Stimulated activated CD8-positive, alpha-beta memory T cell treated with anti-CD3 and anti-CD28 coated beads, Interleukin-12 subunit alpha, Interleukin-12 subunit beta, amount 100 ng/mL, for 4 hours (primary cell): ENCODE measurements at regions not wholly inside any gene's neighbourhood (a gene's known extent, or its start where the extent isn't known, plus 50 kb on each side); places are given as distances from the start of the nearest gene placed in this dataset.
"Not testable (repeated sequence)": the region's sequence is repeated elsewhere in the genome, so short reads cannot be mapped to it uniquely, and the experiment has no call there.

Source experiments
- DNase-seq: peaks from one replicate; pipeline ENCODE4 v3.0.0-alpha.2; 2020; ENCODE audit warnings: low read depth

DNA sequence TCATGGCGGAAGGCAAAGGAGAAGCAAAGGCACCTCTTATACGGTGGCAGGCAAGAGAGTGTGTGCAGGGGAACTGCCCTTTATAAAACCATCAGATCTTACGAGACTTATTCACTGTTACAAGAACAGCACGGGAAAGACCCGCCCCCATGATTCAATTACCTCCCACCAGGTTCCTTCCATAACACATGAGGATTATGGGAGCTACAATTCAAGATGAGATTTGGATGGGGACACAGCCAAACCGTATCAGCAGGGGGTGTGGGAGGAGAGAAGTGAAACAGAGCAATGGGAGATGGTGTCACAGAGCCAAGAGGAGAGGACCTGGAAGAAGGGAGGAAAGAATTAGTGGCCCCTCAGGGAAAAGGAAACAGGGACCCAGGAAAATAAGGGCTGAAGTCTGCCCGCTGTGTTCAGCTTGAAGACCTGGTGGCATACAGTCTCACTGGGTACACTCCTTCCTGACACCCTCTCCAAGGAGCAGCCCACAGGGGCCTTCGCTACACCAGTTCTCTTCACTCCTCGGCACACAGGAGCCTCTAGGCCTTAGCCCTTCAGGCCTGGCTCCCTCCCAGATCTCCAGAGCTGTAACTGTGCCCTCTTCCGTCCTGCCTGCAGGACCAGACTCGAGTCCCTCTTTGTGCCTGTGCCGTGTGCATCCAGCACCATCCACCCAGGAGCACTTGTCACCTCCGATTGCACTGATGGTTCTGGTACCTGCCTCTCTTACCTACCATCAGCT lies 262.1 kb downstream of the EIPR1 start:
- no peak for DNase-seq

DNA sequence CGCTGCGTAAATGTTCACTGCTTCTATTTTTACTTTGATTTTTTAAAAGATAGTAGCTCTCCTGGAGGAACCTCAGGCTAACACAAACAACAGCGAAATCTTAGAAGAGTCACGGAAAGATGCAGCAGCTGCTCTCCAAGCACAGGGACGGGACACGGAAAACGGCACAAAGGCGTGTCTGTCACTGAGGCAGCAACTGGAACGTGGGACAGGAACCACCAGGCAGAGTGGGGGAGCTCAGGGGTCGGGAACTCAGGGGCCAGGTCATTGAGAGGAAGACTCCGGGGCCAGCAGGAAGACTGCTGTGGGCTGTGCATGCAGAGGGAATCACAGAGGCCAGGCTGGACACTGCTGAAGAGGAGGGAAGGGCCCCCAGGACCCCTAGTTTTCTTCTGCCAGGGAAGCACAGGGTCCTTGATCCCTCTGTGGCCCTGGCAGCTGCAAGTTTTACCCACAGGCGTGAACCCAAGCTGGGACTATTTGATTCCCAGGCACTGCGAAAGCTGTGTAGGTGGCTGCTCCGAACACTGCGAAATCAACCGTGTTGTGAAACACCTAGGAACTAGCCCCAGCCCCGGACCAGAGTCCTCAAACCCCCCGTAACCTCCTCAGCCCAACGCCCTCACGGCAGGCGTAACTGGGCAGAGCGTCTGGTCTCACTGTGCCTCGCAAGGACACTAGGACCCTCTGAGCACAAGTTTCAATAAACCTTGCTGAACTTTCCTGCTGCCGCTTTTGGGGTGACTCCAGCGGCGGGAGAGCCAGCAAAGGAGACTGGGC lies 263.0 kb downstream of the EIPR1 start:
- DNase-seq: no peak

DNA sequence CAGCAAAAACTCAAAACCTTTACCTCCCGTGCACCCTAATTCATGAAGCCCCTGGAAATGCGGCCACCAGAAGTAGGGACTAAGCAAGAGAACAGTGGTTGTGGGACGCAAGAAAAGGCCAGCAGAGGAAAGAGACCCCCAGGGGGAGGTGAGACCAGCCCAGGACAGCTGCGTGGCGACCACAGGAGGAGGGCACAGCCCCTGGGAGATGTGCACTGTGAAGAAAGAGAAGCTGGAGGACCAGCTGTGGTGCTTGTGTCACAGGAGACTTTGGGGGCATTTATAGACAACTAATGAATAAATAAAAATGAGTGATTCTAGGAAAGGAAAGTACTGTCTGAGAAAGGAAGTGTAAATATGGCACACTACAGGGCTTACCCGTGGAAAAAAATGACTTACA lies 263.8 kb downstream of the EIPR1 start:
- no peak for DNase-seq

DNA sequence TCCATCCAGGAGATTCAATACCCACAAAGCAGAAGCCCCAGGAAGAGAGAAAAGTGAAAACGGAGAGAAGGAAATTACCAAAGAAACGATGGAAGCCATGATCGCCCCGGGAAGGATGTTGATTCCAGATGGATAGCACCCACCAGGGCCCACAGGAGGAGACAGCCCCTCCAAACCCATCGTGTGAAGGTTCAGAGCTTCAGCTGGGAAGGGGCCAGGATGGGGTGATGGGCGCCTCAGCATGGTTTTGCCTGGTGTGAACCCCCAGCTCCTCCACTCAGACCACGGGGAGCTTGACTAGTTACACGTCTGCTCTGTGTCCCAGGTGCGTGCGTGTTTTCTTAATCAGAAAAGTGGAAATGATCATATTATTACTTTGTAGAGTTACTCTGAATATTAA lies 264.5 kb downstream of the EIPR1 start:
- DNase-seq: no peak

DNA sequence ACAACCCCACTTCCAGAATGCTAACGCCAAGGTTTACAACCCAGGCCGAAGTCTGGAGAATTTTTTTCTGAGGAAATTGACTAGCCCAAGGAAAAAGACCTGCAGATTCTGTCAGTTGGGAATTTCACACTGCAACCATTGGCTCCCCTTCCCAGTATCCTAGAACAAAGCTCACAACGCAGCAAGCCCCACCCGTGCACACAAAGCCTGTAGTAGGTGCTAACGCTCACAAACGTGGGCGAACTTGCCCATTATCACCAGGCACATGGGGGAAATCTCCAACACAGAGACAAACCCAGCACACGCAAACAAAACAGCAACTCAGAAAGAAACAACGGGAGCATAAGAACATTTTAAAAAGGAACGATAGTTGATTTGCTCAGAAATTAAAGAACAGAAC lies 265.1 kb downstream of the EIPR1 start:
- DNase-seq: no peak

DNA sequence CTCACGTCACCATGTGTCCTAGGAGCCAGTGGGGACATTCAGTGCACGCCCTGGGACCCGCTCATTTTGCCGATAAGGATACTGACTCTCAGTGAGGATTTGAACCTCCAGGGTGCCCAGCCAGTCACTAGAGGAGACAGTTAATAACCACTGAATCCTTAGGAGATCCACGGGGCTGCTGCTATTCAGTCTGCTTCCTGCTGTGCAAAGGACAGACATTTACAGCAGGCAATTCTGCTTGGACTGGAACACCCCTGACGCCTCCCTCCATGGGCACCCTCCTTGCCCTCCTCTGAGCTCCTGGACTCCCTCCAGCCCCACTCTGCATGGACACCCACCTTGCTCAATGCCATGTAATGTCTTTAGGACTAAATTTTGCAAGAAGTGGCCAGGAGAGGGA lies 265.5 kb downstream of the EIPR1 start:
- DNase-seq: no peak

DNA sequence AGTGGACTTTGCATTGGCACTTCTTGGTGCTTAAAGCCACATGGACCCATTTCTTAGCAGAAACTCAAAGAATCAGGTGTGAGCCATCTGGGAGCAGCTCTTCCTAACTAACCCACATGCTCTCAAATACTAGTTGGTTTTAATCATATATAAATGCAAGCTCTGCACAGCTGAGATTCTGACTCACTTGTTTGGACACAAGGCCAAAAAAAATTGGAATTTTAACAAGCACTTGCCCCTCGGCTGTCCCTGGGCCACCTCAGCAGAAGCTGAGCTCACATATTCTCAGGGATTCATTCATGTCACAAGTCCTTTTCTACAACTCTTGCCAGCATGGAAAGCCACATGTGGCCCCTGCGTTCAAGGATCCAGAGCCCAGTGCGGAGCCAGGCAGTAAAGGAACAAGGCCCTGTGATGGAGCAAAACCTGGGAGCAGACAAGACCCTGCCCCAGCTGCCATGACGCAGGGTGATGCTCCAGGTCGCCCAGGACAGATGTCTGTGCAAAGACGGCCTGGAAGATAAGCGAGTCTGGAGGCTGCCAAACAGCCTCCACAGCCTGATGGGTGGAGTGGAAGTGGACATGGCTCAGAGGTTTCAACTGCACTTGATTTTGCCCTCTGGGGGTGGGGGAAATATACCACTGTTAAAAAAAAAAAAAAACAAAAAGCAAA lies 266.5 kb downstream of the EIPR1 start:
- no peak for DNase-seq

DNA sequence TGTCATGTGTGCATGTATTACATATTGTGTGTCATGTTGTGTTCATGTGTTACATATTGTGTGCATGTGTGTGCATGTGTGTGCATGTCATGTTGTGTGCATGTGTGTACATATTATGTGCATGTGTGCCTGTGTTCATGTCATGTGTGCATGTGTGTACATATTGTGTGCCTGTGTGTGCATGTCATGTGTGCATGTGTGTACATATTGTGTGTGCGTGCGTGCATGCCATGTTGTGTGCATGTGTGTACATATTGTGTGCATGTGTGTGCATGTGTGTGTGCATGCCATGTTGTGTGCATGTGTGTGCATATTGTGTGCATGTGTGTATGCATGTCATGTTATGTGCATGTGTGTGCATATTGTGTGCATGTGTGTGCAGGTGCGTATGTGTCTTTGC lies 267.1 kb downstream of the EIPR1 start:
- DNase-seq: no peak

DNA sequence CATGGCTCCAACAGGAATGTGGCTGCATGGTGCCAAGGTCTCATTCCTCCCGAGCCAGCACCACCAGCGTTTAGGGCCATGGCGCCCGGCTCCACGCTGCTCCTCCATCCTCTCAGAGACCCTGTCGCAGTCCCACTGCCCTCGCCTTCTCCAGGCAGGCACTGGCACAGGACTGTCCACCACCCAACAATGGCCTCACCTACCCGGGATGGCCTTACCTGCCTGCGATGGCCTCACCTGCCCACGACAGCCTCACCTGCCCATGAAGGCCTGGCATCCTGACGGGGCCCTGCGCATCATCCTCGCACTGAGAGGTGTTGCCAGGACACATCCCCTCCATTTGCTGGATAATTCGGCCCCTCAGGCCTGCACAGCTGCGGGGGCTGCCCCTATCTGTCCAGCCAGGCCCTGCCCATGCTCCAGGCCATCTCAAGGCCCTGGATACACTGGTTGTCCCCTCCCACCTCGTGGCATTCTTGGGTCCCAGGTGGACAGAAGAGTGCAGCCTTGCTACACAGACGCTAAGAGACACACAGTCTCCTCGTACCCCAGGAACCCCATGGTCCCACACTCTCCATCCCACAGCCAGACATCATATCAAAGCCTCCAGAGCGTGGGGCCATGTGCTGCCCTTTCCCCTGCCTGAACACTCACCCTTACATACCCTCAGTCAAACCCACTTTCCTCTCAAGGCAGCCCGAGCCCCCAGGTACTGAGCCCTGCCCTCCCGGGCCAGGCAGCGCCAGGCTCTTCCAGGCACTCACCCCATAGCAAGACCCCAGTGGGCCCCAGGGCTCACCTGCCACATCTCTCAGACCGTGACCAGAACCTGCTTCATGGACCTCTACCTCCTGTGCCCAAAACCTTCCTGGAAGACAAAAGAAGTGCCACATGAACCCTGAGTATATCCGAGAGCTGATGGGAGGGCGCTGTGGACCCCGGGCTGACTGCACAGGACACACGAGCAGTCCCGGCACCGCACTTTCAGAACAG lies 268.6 kb downstream of the EIPR1 start:
- no peak for DNase-seq

DNA sequence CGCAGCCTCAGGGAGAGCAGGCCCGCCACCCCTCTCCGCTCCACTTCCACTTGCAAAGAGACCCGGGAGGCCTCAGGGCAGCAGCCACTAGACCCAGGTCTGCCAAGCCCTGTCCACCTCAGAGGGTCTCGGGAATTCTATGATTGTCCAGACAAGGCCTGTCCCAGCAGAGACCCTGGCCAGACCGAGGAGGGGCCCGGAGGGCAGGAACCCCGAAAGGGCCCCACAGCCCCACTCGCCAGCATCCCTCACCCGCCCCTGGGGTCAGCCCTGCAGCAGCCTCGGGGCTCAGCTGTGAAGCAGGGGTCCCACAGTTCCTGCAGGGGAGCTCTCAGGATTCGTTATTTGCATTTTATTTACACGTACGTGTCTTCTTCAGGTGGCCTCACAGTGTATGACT lies 269.5 kb downstream of the EIPR1 start:
- no peak for DNase-seq

DNA sequence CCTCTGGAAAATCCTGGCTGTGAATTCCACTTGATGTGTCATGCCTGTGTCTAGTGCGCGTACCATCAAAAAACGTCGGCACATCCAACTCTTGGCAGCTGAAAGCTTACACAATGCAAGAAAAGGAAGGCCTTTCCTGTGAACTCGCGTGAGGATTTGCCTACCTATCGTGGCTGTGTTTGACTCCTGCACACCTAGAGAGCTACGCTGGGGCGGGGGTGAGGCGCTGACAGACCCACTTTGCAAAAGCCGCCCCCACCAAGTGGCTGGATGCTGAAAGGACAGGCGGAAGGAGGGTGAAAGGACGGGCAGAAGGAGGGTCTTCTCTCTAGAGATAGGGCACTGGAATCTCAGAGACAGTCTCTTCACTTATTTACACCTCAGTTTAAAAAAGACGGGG lies 270.1 kb downstream of the EIPR1 start:
- DNase-seq: no peak

DNA sequence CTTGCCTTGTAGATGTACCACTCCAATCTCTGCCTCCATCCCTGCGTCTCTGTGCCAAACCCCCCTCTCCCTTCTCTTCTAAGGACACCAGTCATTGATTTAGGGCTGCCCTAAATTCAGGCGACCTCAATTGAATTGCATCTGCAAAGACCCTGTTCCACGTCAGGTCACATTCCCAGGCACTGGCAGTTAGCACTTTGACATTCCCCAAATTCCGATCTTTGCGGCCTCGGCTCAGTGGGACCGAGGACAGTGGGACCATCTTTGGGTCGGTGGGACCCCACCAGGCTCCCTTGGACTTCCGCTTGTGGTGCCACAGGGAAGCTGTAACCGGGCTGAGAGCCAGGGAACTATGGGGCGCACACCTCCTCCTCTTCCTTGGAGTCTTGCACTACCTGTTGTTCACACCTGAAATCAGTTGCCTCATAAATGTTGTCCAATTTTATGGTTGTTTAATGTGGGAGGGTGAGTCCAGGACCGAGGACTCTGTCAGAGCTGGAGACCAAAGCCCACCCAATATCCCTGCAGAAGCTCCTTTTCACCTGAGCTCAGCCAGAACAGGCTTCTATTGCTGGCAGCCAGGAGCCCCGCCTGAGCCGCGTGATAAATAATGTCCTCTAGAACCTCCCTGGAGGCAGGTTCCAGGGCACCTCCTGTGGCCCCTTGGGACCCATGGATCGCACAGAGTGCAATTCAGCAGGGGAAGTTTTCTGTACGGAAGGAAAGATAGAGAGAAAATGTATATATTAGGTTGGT lies 271.6 kb downstream of the EIPR1 start:
- DNase-seq: no peak

DNA sequence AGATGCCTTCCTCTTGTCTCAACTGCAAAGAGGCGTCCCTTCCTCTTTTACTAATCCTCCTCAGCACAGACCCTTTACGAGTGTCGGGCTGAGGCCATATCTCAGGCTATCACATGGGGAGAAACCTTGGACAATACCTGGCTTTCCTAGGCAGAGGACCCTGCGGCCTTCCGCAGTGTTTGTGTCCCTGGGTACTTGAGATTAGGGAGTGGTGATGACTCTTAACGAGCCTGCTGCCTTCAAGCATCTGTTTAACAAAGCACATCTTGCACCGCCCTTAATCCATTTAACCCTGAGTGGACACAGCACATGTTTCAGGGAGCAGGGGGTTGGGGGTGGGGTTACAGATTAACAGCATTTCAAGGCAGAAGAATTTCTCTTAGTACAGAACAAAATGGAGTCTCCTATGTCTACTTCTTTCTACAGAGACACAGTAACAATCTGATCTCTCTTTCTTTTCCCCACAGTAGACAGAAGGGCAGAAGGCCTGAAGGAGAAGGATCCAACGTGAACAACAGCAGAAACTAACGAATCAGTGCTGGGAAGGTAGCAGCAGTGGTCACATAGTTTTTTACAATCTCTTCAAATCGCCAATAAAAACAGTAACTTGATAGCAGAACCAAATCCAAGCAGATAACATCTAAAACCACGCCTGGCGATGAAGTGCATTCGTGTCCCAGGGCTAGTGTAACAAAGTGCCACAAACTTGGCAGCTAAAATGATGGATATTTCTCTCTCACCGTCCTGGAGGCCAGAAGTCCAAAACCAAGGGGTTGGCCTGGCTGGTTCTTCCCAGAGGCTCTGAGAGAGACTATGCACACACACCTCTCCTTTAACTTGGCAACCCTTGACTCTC lies 272.4 kb downstream of the EIPR1 start:
- not testable (repeated sequence) for DNase-seq

DNA sequence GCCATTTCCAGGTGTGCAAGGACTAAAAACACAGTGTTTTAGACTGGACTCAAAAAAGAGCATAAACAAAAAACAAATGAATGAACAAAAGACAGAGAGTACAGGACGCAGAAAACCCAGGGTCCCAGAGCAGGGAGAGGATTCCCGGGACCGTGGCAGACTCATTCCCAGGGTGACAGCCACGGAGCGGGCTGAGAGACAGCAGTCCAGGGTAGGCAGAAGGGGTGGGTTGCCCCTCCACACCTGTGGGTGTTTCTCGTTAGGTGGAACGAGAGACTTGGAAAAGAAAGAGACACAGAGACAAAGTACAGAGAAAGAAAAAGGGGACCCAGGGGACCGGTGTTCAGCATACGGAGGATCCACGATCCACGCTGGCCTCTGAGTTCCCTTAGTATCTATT lies 273.4 kb downstream of the EIPR1 start:
- DNase-seq: no peak

DNA sequence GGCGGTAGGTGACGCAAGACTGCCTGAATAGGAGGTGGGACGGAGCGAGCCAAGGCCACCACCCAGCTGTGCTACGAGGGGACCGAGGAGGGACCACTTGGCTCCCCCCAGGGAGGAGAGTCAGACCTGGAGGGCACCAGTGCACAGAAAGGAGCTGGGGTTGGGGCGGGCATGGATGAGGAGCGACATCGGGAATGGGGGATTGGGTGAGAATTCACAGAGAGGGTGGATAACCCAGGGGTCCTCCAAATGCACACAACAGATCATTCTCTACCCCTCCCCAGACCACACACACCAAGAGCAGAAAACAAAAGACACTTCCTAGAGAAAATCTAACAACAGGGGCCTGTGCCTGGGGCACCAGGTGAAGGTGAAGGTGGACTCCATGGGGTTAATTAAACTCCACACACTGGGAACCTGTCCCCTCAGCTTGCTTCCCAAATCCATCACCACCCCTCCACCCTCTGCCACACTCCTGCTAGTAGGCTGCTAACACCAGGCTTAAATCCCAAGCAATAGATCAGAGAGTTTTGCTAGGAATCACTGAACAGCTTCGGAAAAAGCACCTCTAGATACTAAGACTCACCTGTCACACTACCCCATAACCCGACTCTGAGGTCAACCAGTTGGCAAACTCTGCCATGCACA lies 274.6 kb downstream of the EIPR1 start:
- no peak for DNase-seq

DNA sequence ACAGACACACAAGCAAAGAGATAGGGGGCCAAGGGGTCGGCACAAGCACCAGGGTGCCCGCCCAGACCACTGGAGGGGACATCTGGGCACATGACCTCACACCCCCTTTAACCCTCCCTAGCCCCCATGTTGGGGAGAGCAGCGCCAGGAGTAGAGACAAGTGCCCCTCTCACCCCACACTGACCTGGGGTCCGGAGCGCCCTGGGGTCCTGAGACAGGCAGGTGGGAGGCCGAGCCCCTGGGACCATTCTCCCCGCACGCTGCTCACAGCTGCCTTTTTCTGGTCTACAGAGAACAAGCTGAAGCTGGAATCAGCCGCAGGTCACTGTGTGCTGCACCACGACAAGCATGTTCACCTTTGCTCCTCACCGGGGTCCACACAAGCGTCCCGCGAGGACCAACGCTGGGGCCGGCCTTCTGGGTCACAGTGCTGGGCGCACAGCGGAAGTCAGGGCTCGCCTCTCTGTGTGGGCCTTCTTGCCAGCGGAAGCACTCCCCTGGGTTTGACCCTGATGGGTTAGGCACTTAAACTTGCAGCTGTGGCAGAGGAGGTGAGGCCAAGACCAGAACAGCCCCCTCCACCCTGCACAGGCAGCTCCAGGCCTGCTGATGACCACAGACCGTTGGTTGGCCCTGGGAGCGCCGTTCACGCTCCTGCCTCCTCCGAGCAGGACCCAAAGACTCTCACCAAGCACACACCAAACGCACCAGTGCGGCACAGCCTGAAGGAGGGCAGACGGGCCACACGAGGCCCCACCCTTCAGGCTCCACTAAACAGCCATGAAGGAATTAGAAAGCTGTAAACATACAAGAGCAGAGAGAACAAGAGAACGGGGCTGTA lies 275.3 kb downstream of the EIPR1 start:
- DNase-seq: no peak

DNA sequence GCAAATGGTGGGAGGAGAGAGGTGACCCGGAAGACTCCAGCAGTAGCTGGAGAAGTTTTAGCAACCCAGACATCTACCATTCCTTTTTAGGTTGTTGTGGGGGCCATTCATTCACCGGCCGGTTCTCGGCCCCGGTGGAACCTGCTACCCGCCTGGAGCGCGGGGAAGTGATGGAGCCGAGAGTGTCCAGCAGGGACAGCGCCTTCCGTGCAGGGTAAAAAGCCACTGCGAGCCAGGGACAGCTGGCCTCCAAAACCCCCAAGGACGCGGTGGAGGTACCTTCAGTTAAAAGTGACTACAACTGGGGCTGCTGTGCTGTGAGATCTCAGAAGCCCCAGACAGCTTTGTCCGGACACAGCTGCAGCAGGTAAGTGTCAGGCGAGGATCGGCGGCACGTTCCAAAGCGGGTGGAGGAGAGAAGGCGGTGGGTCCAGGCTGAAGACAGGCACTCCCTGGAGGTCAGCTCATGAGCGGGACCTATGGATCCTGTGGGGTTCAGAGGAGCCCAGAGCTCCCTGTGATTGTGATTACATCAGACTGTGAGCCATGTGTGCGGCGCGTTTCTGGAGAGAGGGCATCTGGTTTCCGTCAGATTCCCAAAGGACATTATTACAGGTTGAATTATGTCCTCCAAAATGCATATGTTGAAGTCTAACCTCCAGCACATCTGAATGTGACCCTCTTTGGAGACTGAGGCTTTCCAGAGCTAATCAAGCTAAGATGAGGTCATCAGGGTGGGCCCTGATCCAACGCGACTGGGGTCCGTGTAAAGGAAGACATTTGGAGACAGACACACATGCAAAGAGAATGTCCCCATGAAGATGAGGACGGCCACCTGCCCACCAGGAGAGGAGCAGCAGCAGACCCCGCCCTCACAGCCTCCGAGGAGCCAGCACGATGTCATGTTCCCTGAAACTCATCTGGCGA lies 276.3 kb downstream of the EIPR1 start:
- DNase-seq: no peak

DNA sequence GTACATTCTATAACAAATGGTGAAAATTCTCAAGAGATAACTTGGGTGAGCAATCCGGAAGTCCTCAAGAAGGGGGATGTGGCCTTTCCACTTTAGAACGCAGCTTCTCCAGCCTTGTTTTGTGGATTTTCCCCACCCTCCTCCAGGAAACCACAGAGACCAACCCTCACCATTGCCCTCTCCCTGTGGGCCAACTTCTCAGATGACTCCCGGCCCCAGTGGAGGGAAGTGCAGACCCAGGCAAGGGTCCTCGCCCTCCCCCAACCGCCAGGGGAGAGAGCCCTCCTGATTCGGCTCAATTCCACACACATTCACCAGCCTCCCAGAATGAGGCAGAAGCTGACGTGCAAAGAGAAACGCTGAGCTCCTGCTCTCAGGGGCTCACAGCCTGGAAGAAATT lies 277.2 kb downstream of the EIPR1 start:
- DNase-seq: no peak
